Putamen (tissue), 1 donor: ENCODE measurements at regions not wholly inside any gene's neighbourhood (a gene's known extent, or its start where the extent isn't known, plus 50 kb on each side); places are given as distances from the start of the nearest gene placed in this dataset.

ENCODE experiments used
- DNase-seq: peaks from one replicate; pipeline ENCODE4 v3.0.0-alpha.2; 2016; ENCODE audit warnings: low spot score

GRCh38 chr12:89256060-89256459, 96.2 kb downstream of the DUSP6 start:
- no peak for DNase-seq

- no peak for DNase-seq
These were observed 98.8 kb downstream of the DUSP6 start for GRCh38 chr12:89253488-89253887.

- no peak for DNase-seq
These were observed 100.0 kb downstream of the DUSP6 start for GRCh38 chr12:89252284-89252683.

GRCh38 chr12:89251342-89252271, 100.7 kb downstream of the DUSP6 start:
- DNase-seq, result no peak

- no peak for DNase-seq
These were observed 101.7 kb downstream of the DUSP6 start for GRCh38 chr12:89250636-89251035.

GRCh38 chr12:89250213-89250612, 102.1 kb downstream of the DUSP6 start:
- DNase-seq, result no peak

- no peak for DNase-seq
These were observed 104.3 kb downstream of the DUSP6 start for GRCh38 chr12:89247967-89248366.

GRCh38 chr12:89247541-89247942, 104.8 kb downstream of the DUSP6 start:
- DNase-seq, result no peak

GRCh38 chr12:89245090-89245489, 107.2 kb downstream of the DUSP6 start:
- DNase-seq, result no peak

GRCh38 chr12:89244536-89244935, 107.8 kb downstream of the DUSP6 start:
- no peak for DNase-seq

- DNase-seq, result no peak
These were observed 108.5 kb downstream of the DUSP6 start for GRCh38 chr12:89243771-89244170.

GRCh38 chr12:89239534-89239933, 112.8 kb downstream of the DUSP6 start:
- DNase-seq, result no peak

GRCh38 chr12:89238593-89238992, 113.7 kb downstream of the DUSP6 start:
- no peak for DNase-seq

- DNase-seq, result no peak
These were observed 114.5 kb downstream of the DUSP6 start for GRCh38 chr12:89237763-89238162.

- DNase-seq, result no peak
These were observed 115.4 kb downstream of the DUSP6 start for GRCh38 chr12:89236748-89237383.

- no peak for DNase-seq
These were observed 116.1 kb downstream of the DUSP6 start for GRCh38 chr12:89236237-89236636.

GRCh38 chr12:89235189-89235993, 116.9 kb downstream of the DUSP6 start:
- no peak for DNase-seq

GRCh38 chr12:89234324-89235114, 117.8 kb downstream of the DUSP6 start:
- no peak for DNase-seq

GRCh38 chr12:89231686-89232085, 120.6 kb downstream of the DUSP6 start:
- DNase-seq, result no peak

- no peak for DNase-seq
These were observed 121.7 kb downstream of the DUSP6 start for GRCh38 chr12:89230376-89231315.

- no peak for DNase-seq
These were observed 123.8 kb downstream of the DUSP6 start for GRCh38 chr12:89228491-89228890.
